GM18526 (cell line): ENCODE measurements at regions not wholly inside any gene's neighbourhood (a gene's known extent, or its start where the extent isn't known, plus 50 kb on each side); places are given as distances from the start of the nearest gene placed in this dataset.

Experiments used
- POLR2A ChIP-seq: IDR thresholded peaks from 3 replicates; pipeline ENCODE4 v1.6.1; 2011; ENCODE audit not compliant: insufficient read length; ENCODE audit errors: extremely low read depth

DNA sequence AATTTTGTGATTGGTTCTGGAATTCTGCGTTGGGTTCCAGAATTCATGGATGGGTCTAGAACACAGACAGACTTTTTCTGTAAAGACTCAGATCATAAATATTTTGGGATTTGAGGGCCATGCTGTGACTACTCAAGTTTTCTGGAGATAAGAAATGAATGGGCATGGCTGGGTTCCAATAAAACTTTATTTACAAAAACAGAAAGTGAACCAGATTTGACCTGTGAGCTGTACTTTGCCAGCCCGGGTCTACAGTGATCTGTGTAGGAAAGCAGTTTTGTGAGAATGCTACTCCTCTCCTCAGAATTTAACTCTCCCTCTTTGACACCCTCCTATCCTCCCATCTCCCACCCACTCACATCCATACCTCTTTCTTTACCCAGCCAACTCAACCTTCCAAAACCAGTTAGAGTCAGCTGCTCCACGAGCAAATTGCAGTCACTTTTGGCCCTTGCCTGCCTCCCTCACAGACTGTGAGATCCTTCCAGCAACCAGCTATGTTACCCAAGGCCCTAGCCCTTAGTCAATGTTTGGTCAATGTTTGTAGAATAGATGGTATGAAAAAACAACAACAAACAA lies 312.8 kb upstream of the ZMIZ1 start:
- no peak for TF ChIP-seq POLR2A

DNA sequence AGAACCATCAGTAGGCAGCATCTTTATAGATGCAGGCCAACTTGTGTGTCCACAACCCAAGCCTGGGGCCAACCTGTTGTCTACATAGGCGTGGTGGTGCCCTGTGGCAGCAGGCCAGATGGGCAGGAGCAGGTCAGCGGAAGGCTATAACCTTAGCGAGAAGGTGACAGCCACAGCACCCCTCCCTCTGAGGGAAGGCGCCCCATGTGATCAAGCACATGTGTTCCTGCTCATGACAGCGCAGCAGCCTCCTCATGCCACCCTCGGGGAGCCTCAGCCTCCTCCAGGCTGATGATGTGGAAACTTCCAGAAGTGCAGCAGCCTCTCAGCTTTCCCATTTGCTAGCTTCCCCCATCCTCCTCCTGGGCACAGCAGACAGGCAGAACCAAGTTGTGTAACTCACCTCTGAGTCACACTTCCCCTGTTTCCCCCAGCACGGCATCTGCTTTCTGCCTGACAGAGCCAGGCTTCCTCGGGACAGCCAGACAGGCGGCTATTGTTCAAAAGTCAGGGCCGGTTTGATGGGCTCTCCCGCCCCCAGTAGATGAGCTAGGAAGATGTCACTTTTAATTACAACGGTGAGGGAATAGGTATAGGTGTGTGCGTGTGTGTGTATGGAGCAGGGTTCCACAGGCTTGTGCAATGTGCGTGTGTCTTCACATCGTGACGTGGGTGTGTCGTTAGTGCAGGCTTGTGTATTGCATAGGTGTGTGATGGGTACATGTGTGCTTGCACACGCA lies 312.0 kb upstream of the ZMIZ1 start:
- TF ChIP-seq POLR2A, result no peak

DNA sequence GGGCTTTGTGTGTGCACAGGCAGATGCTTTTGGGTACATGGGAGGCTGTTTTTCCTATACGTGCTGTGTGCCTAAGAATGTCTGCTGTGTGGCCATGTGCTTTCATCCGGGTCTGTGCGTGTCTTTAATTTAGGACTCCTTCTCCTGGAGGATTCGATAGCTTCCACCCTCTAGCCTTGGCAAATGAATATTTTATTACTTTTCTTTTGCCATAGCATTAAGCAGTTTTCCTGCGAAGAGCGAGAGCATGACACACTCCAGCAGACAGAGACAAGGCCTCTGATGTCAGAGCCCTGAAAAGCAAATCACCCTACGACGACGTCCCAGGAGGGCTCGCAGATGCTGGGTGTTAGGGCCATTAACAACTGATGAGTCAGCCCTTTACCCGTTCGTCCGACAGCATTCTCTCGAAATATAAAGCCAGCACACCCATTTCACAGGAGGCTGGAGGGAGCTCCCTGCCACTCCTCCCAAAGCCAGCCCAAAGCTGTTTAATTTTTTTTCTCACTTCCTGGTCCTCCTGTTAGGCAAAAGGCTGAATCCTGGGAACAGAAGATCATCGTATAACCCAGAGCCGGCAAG lies 311.3 kb upstream of the ZMIZ1 start:
- TF ChIP-seq POLR2A, result no peak

DNA sequence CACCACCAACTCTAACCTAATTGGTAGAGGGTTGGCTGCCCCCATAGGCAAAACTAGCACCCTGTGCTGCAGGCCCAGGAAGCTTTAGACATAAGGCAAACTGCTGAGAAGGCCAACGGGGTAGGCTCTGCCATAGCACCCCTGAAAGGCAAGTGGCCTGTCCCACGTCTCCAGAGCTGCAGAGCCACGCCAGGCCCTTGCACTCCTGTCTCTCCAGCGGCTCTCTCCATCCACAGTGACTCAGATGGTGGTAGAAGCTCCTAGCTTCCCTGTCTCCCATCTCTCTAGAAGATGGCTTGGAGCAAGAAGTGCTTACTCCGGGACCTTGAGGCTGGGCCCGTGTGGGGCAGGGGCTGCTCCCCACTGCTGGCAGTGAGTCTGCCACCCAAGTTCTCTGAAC lies 310.6 kb upstream of the ZMIZ1 start:
- no peak for TF ChIP-seq POLR2A

DNA sequence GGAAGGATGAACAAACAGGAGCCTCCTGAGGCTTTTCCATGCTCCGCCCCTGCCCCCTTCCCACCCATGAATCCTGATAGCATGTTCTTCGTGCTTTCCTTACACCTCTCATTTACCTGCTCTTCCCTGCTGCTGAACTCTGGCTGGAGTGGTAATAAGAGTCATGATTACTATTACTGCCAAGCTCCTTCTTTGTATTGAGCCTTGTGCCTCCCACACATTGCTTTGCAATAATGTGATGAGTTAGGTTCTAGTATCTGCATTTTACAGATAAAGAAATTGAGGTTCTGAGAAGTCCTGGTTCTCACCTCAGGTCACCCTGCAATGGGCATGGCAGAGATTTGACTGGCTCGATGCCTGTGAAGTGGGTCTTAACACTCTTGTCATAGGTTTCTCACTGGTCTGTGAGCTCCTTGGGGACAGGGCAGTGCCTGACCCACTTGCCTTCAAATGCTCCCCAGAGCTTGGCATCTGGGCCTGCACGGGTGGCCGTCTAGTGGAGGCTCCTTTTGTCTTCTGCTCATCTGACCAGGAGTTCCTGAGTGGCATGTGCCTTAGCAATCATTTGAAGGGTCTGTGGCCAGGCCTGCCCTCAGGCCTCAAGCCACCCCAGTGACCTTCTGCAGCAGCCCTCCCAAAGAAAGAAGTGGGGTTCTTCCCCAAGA lies 309.2 kb upstream of the ZMIZ1 start:
- no peak for TF ChIP-seq POLR2A

DNA sequence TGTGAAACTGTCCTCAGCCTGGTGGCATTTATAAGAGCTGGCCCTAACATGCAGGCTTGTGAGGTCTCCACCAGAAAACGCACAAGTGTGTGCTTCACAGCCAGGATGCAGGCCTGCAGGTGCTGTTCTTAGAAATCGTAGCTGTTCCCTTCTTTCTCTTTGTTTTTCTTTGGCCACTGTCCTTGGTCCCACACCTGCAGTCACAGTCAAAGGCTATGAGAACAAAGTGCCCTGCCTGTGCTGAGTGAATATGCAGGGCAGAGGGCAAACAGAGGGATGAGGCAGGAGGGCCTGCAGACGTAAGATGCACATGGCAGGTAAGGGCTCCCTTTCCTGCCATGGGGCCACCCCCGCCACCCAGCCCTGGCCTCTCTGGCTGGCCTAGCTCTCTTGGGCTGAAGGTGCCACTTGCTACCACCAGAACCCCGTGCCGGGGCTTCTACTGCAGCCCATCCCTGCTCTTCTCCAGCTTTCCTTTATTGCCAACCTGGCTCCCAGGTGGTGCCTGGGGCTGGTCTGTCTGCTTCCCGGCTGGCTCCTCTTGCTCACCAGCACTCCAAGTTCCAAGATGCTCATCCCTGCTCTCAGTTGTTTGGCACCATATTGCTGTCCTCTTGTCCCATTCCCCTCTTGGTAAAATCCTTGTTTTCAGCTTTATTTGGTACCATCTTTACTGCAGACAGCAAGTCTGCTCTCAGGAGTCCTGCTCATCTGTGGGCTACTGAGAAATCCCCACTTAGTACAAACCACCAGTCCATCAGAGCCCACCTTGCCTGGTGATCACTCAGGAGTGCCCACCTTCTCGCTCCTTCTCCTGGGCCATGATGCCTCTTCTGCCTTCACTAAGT lies 308.1 kb upstream of the ZMIZ1 start:
- no peak for TF ChIP-seq POLR2A

DNA sequence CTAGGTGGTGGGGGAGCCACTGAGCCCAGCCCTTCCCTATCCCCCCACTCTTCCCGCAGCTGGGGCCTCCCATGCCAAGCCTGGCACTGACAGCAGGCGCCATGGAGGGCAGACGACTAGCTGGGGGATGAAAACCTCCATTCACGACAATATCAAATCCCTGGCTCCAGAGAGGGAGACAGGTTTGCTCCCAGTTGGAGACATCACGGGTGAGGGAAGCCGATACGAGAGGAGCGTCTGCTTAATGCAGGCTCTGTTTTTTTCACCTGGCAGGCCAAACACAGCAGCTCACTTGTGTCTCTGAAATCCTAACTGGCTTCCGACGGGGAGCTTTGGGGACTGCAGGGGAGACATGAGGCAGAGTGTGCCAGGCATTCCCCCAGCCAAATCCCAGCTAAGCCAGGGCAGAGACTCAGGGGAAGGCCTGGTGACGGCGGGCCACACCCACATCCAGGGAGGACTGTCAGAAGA lies 307.4 kb upstream of the ZMIZ1 start:
- no peak for TF ChIP-seq POLR2A

DNA sequence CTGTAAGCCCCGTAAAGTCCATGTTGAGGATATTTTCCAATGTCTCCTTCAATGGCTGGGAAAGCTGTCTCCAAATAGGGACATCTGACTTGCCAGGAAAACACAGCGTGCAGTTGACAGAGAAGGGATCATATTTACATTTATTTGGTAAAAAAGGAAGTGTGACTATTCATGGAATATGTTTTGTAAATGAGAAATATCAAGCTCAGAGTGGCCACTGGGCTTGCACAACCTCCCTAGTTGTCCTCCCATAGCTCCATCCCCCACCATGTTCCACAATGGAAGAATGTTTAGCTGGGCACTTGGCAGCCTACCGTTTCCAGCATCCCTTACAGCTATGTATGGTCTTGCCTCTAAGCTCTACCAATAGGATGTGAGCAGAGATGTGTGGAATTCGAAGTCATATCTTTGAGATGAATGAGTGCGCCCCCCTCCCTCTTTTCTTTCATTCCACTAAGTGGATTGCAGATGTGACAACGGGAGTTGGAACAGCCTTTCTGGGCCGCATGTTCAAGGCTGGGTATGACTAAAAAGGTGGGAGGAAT lies 306.6 kb upstream of the ZMIZ1 start:
- TF ChIP-seq POLR2A, result no peak

DNA sequence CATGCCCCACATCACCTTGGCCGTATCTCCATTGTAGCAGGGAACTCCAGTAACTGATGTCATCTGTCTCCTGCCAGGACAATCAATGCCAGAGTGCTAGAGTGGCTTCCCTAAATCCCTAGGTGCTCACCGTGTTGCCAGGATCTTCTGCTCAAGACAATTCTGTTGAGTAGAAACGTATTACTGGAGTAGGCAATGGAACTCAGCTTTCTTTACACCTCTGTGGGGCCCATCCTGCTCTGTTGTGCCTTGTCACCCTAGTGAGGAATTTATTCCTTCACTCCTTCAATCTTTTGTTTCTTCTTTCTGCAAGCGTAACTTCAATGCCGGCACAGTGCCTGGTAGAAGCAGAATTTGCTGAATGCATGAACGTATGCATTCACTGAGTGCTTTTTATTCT lies 305.5 kb upstream of the ZMIZ1 start:
- TF ChIP-seq POLR2A, result no peak

DNA sequence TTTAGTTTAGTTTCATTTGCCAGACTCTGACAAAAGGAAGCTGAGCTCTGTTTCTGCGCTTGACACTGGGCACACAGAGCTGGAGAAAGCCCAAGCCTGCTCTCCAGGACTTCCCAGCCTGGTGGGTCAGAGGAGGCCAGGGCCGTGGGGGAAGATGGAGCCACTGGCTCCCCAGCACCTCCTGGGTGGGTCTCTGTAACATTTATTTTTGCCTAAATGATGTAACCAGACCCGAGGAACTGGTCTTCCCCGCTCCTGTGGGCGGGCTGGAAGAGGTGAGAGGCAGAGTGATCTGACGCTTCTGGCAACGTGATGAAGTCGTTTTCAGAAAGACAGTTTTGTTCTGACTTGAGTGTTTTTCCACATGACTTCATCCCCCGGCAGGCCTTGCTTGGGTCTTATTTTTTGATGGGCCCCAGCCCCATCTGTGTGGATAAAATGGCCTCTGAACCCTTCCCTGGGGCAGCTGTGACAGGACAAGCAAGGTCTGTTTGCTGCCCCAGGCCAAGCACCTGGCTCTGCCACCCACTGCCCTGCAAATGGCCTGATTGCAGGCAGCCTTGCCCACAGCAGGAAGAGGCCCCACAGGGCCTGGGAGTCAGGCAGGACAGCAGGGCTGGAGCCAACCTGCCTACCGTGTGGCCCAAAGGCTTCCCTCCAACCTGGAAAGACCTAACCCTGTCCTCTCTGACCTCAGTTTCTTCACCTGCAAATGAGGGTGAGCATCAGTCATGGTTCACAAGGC lies 304.9 kb upstream of the ZMIZ1 start:
- no peak for TF ChIP-seq POLR2A

DNA sequence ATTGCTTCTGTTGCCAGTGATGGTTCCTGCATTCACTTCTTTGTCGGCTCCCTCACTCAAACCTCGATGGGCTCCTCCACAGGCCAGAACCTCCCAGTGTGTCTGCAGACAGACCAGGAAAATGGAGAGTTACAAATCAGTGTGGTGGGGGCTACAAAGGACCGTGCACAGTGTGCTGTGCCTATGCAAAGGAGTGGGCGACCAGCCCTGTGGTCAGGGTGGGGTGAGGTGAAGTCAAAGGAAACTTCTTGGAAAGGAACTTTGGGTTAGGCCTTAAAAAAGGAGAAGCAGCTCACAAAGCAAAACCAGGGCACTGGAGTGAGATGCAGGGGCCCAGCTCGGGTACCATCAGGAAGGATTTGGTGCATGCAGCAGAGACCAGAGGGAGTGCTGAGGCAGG lies 304.3 kb upstream of the ZMIZ1 start:
- TF ChIP-seq POLR2A, result no peak

DNA sequence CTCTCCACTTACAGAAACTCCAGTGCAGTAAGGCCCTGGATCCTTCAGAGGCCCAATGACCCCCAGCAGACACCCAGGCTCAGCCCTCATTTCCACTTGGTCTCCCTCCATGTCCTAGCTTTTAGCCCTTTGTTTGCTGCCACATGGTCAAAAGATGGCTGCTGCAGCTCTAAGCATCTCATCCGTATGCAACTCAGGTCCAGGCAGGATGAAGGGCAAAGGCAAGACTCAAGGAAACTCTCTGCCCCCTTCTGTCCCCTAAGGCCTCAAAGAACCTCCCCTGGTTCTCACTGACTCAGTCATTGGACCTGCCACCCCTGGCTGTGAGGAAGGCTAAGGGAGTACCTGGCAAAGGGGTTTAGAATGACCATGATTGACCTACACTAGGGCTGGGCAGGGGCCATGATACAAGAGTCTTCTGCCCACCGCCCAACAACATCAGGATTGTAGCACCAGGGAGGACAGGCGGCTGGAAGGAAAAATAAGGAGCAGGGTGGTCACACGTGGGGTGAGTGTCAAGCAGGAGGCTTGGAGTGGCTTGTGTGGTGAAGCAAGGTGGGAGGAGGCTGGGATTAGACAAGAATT lies 303.8 kb upstream of the ZMIZ1 start:
- TF ChIP-seq POLR2A, result no peak

DNA sequence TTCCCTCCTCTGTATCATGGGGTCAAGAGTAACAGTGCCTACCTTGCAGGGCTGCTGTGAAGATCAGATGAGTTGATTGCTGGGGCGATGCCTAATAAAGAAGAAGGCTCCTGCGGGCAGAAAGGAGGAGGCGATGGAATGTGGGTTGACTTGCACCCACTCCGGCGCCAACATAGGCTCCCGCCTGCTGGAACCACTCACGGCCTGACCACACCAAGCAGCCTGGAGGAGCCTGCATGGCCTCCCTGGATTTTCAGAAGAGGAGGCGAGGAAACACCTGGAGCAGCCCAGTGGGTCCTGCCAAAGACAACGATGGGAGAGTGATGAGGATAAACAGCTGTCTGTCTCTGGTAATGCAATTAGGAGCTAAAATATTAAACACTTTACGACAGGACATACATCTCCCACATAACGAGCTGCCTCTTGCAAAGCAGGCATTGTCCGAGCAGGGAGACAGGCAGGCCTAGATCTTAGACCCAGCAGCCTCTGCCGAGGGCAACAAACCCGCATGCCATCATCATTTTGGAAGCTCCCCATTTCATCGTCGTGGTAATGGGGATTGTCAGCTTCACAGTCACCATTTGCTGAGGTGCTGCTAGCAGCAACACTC lies 302.9 kb upstream of the ZMIZ1 start:
- TF ChIP-seq POLR2A, result no peak
